Activated CD8-positive, alpha-beta memory T cell treated with anti-CD3 and anti-CD28 coated beads, Interleukin-2, amount 50 U/mL, for 24 hours (primary cell): ENCODE measurements at regions not wholly inside any gene's neighbourhood (a gene's known extent, or its start where the extent isn't known, plus 50 kb on each side); places are given as distances from the start of the nearest gene placed in this dataset.

ENCODE experiments used
- DNase-seq: peaks from one replicate; pipeline ENCODE4 v3.0.0-alpha.2; 2020; ENCODE audit errors: extremely low read depth

DNA sequence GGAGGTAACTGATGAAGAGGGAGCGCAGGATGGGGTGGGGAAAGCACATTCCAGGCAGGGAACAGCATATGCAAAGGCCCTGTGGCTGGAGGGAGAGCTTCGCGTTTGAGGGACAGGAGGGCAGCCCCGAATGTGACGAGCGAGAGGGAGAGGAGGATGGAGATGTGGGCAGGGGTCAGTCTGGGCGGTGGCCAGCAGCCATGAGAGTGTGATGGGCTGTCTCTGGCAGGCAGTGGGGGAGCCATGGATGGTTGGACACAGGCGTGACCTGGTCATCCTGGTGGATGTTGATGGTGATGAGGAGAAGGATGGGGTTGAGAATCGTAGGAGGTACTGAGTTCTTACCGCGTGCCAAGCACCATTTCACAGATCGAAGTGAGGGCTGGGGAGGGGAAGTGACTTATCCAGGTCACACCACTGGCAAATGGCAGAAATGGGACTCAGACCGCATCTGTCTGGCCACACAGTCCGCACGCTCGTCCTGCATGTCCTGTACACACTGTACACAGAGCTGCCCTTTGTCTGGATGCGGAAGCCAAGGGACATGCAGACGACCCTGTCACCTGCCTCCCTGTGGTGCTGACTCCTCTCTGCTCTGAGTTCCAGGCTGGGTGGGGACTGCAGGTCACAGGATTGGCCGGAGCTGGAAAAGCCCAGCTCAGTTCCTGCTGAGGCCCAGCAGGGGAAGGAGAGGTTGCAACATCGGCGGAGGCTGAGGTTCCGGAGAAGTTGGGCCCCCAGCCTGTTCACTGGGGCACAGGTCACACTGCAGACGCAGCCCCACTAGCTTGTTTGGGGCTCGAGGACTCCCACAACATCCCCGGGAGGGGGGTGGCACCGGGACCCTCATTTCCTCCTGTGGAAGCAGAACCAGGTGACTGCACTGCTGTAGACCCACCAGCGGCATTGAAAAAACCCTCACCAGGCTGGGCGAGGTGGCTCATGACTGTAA lies 165.6 kb upstream of the IER5L start:
- DNase-seq, result no peak

DNA sequence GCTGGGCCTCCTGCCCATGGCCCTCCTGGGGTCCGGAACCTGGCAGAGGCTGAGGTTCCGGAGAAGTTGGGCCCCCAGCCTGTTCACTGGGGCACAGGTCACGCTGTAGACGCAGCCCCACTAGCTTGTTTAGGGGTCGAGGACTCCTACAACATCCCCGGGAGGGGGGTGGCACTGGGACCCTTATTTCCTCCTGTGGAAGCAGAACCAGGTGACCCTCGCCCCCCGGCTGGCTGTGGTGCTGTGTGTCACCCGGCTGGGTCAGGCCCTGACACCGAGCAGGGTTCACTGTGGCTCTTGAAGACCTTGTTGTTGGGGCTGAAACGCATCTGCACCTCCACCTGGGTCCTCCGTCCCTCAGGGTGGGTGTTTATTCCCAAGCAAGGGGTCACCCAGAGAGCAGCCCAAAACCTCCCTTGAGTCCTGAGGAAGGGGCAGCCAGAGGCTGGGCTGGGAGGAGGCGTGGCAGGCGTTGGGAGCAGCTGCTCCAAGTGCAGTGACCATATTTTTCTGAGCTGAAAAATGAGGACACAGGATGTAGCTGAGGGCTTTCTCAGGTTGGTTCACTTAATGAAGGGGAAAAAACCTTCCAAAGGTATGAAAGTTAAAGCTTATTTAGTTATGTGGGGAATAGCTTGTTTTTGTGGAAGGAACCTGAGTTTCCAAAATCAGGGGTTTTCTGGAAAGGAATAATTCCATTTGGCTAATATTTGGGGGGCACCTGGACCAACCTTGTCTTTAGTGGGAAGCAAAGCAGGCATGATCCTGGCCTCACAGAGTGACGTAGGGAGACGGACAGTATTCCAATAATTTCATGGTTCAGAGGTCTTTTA lies 164.7 kb upstream of the IER5L start:
- no peak for DNase-seq

DNA sequence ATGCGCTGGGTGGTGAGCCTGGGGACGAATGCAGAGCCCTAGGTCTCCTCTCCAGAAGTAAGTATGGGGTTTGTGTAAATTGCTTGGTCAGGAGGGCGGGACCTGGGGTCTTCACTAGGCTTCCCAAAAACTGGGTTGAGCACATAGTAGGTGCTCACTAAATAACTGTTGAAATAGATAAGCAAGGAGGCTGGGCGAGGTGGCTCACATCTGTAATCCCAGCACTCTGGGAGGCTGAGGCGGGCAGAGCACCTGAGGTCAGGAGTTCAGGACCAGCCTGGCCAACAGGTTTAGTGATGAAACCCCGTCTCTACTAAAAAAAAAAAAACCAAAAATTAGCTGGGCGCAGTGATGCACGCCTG lies 163.9 kb upstream of the IER5L start:
- DNase-seq, result no peak

DNA sequence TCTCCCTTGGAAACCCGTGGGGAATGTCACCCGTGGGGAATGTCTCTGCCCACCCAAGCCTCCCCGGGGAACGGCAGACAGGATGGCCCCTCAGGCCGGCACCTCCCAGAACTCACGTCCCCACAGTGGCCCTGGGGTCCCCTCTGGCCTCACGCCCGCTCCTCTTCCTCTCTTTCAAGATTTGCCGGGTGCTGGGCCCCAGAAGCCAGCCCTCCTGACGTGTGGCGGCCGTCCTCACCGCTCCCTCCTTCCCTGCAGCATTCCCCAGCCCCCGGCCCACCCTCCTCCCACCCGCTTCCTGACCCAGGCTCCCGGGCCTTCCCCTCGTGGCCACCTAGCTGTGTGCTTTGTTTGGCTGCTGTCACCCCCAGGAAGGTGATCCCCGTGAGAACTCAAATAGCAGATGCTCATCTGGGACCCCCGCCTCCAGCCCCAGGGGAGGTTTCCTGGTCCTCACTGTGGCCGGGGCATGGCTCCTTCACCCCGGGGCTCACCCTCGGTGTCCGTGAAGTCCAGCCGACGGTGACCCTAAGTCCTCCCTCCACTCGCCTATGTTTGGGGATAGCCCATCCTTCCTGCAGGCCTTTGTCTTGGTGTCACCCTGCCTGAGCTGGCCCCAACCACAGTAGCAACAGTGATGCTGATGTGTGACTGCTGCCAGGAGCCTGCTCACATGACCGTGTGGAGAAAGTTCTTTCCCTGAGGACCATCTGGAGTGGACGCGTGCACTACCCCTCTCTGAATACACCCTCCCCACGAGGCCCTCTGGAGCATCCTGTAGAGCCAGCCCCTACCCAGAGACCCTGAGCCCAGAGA lies 163.3 kb upstream of the IER5L start:
- no peak for DNase-seq

DNA sequence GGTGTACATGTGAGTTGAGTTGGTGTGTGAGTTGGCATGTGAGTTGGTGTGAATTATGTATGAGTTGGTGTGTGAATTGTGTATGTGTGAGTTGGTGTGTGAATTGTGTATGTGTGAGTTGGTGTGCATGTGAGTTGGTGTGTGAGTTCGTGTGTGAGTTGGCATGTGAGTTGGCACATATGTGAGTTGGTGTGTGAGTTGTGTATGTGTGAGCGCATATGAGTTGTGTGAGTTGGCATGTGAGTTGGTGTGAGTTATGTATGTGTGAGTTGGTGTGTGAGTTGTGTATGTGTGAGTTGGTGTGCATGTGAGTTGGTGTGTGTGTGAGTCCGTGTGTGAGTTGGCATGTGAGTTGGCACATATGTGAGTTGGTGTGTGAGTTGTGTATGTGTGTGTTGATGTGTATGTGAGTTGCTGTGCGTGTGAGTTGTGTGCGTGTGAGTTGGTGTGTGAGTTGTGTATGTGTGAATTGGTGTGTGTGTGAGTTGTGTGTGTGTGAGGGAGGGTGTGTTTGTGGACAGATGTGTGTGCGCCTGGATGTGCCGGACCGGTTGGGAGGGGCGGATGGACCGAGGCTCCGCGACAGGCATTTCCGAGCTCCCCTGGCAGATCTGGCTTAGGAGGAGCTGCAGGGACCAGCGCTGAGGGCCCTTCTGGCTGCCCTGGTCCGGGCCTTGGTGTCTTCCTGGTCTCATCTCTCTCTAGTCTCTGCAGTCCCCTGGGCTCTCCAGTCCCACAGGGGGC lies 162.5 kb upstream of the IER5L start:
- no peak for DNase-seq

DNA sequence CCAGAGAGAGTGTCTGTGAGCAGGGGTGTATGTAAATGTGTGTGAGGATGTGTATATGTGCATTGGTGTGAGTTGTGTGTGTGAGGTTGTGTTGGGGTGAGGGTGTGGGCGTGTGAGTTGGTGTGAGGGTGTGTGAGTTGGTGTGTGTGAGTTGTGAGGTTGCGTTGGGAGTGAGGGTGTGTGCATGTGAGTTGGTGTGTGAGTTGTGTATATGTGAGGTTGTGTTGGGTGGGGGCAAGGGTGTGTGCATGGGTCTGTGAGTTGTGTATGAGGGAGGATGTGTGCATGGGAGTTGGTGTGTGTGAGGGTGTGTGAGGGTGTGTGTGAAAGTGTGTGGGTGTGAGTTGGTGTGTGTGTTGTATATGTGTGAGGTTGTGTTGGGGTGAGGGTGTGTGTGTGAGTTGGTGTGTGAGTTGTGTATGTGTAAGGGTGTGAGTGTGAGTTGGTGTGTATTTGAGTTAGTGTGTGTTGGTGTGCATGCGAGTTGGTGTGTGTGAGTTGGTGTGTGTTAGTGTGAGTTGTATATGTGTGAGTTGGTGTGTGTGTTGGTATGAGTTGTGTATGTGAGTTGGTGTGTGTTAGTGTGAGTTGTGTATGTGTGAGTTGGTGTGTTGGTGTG lies 161.6 kb upstream of the IER5L start:
- no peak for DNase-seq

DNA sequence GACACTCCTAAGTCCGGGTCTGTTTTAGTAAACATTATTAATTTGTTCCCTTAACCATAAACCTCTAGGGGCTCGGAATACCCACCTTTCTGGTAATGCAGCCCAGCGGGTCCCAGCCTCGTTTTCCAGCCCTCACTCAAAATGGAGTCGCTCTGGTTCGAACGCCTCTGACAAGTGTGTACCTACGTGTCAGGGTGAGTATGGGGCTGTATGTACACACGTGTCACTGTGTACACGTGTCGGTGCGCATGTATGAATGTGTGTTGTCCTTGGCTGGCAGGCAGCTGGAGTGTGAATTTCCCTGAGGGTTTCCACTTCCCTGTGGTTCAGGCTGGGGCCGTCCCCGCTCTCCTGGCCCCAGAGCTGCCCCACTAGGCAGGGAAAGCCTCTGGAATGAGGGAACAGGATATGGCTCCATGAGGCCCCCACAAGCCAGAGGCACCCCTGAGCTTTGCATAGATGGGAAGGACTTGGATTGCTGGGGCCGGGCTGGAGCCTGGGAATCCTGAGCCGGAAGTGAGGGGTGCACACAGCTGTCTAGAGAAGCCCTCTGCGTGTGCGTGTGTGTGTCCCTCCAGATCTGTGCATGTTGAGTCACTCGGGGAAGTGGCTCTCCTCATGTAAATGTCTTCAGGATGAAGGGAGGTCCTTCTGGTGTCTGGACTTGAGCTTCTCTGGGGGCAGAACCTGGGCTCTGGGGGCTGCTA lies 160.8 kb upstream of the IER5L start:
- DNase-seq, result no peak

DNA sequence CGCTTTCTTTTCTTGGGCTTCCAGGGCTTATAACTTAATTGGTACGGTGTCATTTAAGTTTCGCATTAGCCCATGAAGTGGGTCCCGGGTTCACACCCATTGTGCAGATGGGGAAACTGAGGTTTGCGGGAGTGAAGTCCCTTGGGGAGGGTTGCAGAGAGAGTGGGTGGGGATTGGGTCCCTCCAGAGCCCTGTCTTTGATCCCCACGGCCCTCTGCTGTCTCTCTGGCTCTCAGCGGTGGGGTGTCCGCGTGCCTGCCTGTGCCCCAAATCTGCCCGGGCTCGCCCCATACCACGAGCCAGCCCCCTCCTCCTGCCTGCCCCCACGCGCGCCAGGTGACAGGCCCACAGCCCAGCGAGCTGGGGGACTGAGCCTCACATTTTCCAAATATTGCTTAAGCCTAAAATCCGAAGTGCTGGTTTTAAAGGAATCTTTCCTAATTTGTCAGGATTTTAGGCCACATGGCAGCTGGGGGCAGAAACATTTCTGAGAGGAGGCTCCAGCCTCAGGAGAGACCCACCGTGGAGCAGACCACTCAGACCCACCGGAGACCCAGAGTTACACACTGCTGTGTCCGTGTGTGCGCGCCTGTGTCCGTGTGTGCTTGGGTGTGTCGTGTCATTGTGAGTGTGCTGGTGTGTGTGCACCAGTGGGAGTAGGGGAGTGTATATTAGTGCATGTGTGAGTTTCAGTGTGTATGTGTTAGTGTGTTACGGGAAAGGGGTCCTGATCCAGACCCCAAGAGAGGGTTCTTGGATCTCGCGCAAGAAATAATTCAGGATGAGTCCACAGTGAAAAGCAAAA lies 159.5 kb upstream of the IER5L start:
- no peak for DNase-seq

DNA sequence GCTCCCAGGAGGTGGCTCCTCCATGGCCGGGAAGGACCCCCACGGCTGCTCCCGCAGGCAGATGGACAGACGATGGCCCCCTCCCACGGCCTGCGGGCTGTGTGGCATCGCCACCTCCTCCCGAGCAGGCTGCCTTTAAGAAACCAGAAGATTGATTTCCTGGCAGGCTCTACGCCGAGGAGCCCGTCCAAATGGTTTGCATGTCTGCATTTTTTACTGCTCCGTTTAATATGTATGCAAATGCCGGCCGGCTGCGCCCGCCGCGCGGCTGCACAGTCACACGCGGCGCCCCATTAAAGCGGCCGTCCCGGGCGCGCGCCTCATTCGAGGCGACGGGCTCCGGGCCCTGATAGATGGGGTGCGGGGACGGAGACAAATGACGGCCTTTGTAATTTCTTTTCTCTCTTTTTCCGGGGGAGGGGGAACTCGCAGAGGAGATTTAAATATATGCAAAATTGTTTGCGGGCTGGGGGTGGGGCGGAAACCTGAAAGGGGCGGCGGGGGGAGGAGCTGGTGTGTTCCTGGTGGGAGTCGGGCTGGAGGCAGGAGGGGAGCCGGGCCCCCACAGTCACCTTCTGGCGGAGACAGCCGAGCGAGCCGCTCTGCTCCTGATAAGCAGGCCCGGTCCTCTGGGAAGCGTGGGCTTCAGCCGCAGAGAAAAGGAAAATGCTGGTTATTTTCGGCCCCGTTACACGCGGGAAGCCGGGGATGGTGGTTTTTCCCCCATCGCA lies 158.7 kb upstream of the IER5L start:
- DNase-seq, result no peak

DNA sequence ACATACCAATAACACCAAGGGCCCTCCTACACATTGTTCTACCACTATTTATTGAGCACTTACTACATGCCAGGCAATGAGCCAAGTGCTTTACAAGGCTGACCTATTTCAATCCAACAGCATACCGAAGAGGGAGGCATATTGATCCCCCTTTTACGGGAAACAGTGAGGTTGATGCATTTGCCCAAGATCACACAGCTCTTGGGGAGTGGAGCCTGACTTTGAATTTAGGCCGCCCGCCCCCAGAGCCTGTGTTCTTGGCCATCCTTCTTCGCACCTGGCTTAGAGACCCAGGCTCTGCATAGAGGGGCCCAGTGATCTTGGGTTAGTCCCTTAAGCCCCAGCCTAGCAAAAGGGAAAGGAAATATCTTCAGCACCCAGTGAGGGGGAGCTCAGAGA lies 158.1 kb upstream of the IER5L start:
- no peak for DNase-seq

DNA sequence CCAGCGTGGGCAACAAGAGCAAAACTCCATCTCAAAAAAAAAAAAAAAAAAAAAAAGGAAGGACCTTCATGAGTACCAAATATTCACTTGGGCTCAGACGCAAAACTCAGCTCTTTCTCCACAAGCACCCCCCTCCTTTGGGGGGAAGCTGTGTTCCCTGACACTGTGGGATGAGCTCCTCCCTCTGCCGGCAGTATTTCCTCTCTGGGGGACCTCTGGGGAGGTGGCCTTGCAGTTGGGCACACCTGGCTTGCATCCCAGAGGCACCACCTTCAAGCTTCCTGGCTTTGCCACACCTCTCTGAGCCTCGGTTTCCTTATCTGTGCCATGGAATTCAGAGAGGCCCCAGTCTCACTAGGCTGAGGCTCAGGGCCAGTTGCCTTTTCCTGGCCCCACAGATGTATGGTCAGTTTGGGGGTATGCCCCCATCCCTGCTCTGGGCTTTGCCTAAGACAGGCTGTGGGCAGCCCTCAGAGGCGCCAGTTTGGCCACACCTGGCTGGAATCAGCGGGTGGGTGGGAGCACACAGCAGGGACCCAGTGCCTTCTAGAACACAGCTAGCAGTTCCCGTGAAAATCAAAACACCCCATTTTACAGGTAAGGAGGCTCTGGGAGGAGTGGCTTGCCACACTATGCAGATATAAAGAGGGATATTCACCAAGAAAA lies 157.5 kb upstream of the IER5L start:
- DNase-seq, result no peak

DNA sequence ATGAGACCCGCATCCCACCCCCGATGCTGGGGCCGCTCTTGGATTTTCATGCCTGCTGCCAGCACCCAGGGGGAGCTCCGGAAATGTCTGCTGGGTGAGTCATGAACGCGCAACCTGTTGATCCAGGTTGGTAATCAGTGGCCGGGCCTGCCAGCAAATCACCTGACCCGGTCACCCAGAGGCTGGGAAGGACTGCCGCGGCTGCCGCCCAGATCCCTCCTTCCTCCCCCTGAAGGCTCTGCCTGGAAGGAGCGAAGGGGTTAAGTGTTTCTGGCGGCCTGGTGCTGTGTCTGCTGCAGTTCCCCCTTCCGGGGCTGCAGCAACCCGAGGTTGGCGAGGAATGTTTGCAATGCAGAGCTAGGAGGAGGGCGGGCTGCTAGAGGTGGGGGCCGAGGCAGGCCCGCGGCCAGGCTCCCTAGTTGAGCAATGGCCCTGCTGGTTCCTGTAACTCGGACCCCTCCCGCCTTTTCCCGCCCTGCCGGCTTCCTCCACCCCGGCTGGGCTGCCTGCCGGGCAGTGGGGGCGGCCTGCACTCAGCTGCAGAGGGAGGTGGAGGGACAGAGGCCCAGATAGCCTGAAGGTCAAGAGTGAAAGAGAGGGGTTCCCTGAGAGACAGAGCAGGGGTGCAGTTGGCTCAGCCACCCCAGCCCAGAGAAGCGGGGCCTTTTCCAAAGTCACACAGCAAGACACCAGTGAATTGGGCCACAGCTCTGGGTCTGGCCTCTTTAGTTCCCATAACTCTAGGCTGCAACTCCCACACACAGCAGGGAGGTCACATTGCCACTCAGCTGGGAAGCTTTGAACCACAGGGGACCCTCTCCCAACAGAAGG lies 156.3 kb upstream of the IER5L start:
- no peak for DNase-seq

DNA sequence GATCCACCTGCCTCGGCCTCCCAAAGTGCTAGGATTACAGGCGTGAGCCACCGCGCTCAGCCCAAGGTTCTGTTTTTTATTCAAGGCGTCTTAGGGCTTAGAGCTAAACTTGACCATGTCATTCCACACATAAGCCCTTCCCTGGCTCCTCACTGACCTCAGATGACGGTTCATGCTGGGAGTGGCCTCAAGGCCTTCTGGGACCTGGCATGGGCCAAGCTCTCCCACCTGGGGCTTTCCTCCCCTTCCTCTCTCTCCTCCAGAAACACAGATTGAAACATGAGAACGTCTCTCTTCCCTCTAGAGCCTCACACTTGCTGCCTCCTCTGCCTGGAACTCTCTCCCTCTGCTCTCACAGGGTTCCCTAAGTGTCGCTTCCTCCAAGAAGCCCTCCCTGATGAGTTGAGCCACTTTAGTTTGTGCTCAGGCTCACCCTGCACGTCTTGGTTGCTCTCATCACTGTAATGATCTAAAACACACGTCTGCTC lies 155.6 kb upstream of the IER5L start:
- DNase-seq, result no peak

DNA sequence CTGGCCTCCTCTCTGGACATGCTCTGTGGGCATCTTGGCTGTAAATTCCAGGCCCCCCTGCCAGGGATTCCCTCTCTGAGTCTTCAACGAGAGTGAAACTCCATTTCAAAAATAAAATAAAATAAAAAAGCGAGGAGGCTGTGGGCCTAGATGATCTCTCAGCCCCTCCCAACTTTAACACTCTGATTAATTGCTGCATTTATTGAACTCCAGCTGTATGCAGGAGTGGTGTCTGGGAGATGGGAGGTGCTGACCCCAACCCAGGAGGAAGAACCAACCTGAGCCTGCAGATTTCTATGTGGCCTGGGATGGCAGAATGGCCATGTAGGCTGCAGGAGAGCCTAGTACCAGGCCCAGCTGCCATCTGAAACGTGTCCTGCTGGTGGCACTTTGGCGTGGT lies 154.5 kb upstream of the IER5L start:
- no peak for DNase-seq

DNA sequence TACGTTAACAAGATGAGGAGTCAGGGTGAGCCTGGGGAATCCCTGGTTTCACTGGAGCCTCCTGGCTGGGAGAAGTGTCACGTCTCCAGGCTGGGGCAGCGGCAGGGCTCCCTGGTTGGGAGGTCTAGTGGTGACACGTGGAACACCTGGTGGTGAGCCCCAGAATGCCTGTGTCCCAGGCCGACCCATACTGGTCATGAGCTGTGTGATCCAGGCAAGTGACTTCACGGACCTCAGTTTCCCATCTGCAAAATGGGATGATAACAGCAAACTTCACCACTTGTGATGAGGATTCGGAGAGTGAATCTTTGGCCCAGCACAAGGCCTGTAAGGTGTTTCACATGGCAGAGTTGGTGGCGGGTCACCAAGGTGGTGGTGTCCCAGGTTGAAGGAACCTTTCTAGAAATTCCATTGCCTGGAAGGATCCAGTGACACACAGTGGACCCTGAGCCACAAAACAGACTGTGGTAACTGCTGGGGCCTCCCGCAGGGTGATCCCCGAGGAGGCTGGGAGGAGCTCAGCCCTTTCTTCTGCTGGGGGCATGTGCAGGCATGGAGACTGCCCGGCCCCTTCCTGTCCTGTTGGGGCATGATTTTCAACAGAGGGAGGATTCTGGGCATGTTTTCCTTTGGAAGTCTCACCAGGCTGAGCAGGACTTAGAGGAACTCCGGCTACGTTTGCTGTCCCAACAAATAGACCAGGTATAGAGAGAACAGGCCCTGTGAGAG lies 153.9 kb upstream of the IER5L start:
- no peak for DNase-seq

DNA sequence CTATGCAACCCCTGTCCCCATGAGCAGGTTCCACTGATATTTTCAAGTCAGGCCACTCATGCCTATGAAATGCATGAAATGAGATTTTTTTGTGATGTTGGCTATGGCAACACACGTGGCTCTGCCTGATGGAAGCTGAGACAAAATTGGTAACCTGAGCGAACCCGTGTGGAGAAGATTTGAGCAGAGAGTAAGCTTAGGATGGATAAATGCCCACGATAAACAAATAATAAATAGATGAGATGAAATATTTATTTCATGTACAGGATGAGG lies 153.4 kb upstream of the IER5L start:
- DNase-seq, result no peak
